GM18907 (cell line): ENCODE measurements at regions not wholly inside any gene's neighbourhood (a gene's known extent, or its start where the extent isn't known, plus 50 kb on each side); places are given as distances from the start of the nearest gene placed in this dataset.

Experiments used
- ATAC-seq: cut with Tn5 transposase; IDR thresholded peaks from one replicate; pipeline ENCODE4 v1.9.1; 2021; ENCODE audit warnings: mild to moderate bottlenecking, moderate library complexity; ENCODE audit not compliant: unreplicated experiment

GRCh38 chr6:131382631-131383030 is 190.4 kb upstream of the ARG1 start:
- no peak for ATAC-seq

DNA sequence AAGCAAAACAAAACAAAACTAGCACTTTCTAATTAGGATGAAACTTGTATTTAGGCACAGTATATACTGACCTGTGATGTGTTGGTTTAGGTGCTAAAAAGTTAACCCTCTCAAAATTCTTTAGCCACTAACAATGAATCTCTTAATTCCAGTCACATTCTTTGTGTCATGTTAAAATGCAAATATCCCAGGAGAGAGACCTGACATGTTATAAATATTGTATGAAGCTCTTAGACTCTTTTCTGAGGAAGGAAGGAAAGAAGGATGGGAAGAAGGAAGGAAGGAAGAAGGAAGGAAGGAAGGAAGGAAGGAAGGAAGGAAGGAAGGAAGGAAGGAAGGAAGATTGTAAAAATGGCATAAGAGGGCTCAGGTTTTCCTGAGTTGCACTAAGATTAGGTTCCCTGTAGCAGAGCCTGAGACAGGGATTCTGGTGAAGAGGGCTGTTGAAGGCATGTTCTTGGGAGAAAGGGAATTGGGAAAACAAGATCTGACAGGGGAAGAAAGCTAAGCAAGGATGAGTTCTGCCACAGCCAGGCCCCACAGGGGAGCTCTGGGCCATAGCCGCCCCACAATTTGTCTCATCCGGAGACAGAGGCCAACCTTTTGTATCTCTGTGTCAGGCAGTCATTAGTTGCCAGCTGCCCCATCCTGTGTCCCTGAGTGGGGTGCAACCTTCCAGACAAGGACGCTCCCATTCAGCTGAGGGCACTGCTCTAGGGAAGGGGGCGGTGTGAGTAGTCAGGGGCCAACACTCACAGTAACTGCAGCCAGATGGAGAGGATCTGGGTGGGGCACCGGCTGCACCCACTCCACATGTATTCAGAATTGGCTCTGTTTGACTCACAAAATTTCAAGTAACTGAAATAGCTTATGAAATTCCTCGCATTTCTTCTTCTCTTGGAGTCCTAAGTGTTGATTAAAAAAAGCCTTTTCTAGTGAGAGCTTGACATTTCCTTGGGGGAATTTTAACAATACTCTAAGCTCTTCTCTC is 189.3 kb upstream of the ARG1 start:
- no peak for ATAC-seq

DNA sequence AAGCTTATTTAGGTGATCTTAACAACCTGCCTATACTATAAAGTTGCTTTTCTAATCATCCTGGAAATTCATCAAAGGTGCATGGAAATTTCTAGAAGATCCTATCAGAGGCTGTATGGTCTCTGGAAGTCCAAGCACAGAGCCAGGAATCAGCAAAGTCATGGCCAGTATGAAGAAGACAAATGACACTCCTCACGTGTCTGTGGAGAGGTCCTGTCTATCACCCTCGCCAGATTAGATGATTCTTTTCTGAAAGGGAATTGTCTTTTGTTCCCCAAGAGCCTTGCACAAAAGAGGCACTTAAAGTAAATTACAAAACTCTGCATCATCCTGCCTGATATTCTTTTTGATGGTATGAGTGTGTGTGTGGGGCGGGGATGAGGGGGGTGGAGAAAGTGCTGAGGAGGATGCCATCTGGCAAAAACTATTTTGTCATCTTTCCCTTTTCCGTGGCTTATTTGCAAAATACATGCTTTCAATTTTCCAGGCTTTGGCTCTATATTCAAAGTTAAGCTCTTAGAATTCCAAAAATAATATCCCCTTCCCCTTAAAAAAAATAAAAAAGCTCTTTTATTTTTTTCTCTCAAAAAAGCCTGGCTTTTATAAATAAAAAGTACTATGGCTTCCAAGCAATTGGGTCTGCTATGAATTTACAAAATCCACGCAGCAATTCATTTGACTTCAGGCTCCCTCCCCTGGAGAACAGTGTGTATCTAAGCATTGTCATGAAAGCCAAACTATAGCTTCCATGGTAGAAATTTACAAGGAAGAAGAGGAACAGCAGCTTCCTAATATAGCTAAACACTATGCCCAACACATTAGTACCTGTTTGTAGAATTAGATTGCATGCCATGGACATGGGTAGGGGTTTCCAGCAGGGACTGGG is 185.2 kb upstream of the ARG1 start:
- no peak for ATAC-seq

DNA sequence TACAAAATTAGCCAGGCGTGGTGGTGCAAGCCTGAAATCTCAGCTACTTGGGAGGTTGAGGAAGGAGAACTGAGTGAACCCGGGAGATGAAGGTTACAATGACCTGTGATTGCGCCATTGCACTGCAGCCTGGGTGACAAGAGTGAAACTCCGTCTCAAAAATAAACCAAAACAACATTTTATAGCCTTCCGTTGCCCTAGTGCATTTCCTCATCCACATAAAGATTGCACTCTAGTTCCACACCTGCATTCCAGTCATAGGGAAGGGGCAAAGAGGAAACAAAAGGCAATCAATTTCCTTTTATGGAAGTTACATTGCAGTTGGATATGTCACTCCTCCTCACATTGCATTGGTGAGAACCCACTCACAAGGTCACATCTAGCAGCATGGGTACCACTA is 182.7 kb upstream of the ARG1 start:
- ATAC-seq = no peak

DNA sequence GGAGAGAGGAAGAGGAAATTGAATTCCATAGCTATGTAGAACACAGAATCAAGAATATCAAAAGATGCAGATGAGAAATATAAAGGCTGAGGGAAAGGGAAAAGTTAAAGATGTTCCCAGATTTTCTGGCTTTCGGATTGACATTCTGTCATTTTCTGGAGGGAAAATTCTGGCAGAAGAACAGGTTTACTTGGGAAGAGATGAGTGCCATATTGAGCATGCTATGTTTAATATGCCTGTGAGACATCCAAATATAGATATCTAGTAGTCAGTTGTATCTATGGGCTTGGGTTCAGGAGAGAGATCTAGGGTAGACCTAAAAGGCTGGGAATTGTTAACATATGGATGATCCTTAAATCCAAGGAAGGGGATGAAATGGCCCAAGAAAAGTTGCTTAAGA is 181.9 kb upstream of the ARG1 start:
- ATAC-seq = no peak

DNA sequence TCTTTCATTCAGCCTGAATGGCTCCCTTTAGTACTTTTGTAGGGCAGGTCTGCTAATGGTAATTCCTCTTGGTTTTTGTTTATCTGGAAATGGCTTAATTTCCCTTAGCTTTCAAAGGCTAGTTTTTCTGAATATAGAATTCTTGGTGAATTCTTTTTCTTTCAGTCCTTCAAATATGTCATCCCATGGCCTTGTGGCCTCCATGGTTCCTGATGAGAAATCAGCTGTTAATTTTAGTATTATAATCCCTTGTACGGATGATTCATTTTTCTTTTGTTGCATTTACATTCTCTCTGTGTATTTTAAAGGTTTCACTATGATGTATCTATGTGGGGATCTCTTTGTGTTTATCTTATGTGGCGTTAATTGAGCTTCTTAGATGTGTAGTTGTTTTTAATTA is 179.6 kb upstream of the ARG1 start:
- no peak for ATAC-seq

- no peak for ATAC-seq
Observed at GRCh38 chr6:131394768-131395432, 178.1 kb upstream of the ARG1 start.

GRCh38 chr6:131398176-131398575 is 174.8 kb upstream of the ARG1 start:
- no peak for ATAC-seq

DNA sequence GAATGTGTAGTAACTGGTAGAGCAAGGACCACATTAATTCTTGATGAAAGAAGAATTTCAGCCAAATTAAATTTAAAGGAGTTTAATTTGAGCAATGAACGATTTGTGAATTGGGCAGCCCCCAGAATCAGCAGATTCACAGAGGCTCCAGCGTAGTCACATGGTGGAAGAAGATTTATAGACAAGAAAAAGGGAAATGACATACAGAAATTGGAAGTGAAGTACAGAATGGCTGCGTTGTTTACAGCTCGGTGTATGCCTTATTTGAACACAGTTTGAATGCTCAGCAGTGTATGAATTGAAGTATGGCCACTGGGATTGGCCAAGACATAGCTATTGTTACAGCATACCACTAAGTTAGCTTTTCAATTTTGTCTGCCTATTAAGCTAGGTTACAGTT is 173.6 kb upstream of the ARG1 start:
- ATAC-seq = no peak

- no peak for ATAC-seq
Observed at GRCh38 chr6:131400054-131400778, 172.8 kb upstream of the ARG1 start.

DNA sequence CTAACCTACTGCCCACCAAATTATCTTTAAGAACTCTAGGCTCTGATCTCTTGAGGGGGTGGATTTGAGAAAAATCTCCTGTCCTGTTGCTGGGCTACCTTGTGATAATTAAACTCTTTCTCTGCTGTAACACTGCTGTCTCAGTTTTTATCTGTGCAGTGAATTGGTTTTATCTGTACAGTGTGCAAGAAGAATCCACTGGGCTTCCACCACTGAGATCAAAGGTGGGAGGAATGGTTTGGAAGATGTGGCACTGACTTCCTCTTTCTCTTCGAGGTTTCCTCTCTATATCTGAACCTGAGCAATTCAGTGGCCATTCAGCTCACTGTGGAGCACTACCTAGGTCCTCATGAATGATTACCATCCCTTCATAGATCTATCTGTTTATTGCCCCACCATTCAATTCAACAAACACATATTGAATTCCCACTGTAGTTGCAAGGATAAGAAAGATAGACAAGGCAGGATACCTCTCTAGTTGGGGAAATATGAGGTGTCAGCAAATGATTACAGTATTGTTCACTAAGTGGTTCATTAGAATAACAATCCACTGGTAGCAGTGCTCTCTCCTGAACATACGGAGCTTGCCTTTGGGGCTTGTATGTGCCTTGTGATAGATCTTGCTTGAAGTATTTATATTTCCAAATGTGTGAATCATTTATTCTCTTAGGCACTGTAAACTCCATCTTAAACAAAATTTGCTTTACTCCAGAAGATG is 172.1 kb upstream of the ARG1 start:
- ATAC-seq = no peak

DNA sequence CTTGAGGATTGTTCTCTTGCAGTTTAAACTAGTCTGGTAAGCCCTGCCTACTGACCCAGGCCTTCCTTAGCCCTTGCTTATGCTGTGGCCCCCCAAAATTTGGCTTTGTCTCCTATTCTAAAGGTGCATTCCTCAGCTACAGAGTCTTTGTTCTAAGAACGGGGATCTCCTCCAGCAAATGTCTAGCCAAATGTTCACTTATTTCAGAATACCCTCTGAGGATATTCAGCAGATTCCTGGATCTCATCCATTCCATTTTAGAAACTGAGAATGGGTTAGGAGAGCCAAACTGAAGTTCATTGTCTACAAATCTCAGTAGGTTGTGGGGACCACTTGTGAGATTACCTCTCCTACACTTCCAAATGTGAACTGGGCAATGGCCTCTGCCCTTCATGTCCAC is 164.2 kb upstream of the ARG1 start:
- ATAC-seq = no peak

GRCh38 chr6:131410785-131411184 is 162.2 kb upstream of the ARG1 start:
- ATAC-seq = no peak

- ATAC-seq = no peak
Observed at GRCh38 chr6:131412960-131413830, 159.8 kb upstream of the ARG1 start.

- no peak for ATAC-seq
Observed at GRCh38 chr6:131413831-131414191, 159.2 kb upstream of the ARG1 start.

- no peak for ATAC-seq
Observed at GRCh38 chr6:131414956-131415355, 158.1 kb upstream of the ARG1 start.

GRCh38 chr6:131418441-131418840 is 154.6 kb upstream of the ARG1 start:
- no peak for ATAC-seq

GRCh38 chr6:131419702-131420101 is 153.3 kb upstream of the ARG1 start:
- no peak for ATAC-seq

GRCh38 chr6:131424016-131424415 is 149.0 kb upstream of the ARG1 start:
- ATAC-seq = no peak
